NCI-H1105 treated with DMSO at 0.1 percent for 48 hours (cell line): ENCODE measurements at regions not wholly inside any gene's neighbourhood (a gene's known extent, or its start where the extent isn't known, plus 50 kb on each side); places are given as distances from the start of the nearest gene placed in this dataset.
A peak's percentile ranks its signal among the peaks of the same experiment; 100 is the strongest.

ENCODE experiments used
- DNase-seq: peaks from one replicate; lab custom pipeline; 2025; lab: John Stamatoyannopoulos, UW

- DNase-seq = no peak
Measured at GRCh38 chr14:31944256-31945073, 132.6 kb upstream of the ARHGAP5 start.

- DNase-seq = no peak
Measured at GRCh38 chr14:31945074-31945613, 132.0 kb upstream of the ARHGAP5 start.

GRCh38 chr14:31945701-31946100, 131.4 kb upstream of the ARHGAP5 start:
- DNase-seq = no peak

GRCh38 chr14:31947076-31947475, 130.0 kb upstream of the ARHGAP5 start:
- no peak for DNase-seq

- no peak for DNase-seq
Measured at GRCh38 chr14:31947680-31948595, 129.2 kb upstream of the ARHGAP5 start.

- DNase-seq = no peak
Measured at GRCh38 chr14:31949709-31950108, 127.4 kb upstream of the ARHGAP5 start.

- DNase-seq = no peak
Measured at GRCh38 chr14:31950331-31950730, 126.8 kb upstream of the ARHGAP5 start.

- peak; percentile 4 for DNase-seq
Measured at GRCh38 chr14:31950764-31951637, 126.1 kb upstream of the ARHGAP5 start.

- DNase-seq = no peak
Measured at GRCh38 chr14:31951638-31951964, 125.5 kb upstream of the ARHGAP5 start.

GRCh38 chr14:31952573-31952972, 124.5 kb upstream of the ARHGAP5 start:
- no peak for DNase-seq

- no peak for DNase-seq
Measured at GRCh38 chr14:31953210-31953609, 123.9 kb upstream of the ARHGAP5 start.

- no peak for DNase-seq
Measured at GRCh38 chr14:31954991-31955390, 122.1 kb upstream of the ARHGAP5 start.

- DNase-seq = no peak
Measured at GRCh38 chr14:31955936-31956579, 121.0 kb upstream of the ARHGAP5 start.

- no peak for DNase-seq
Measured at GRCh38 chr14:31957565-31957964, 119.5 kb upstream of the ARHGAP5 start.

- no peak for DNase-seq
Measured at GRCh38 chr14:31960039-31960438, 117.1 kb upstream of the ARHGAP5 start.

GRCh38 chr14:31961896-31962295, 115.2 kb upstream of the ARHGAP5 start:
- no peak for DNase-seq

- DNase-seq = no peak
Measured at GRCh38 chr14:31962920-31963319, 114.2 kb upstream of the ARHGAP5 start.

GRCh38 chr14:31963587-31963986, 113.5 kb upstream of the ARHGAP5 start:
- DNase-seq = no peak

- no peak for DNase-seq
Measured at GRCh38 chr14:31964490-31964889, 112.6 kb upstream of the ARHGAP5 start.

GRCh38 chr14:31965071-31965734, 111.9 kb upstream of the ARHGAP5 start:
- DNase-seq = no peak
